PC-3 (cell line): ENCODE measurements at regions not wholly inside any gene's neighbourhood (a gene's known extent, or its start where the extent isn't known, plus 50 kb on each side); places are given as distances from the start of the nearest gene placed in this dataset.

Source experiments
- ATAC-seq: fragments of 200-7000 bp; cut with Tn5 transposase; 2 replicates; pipeline ENCODE4 v1.9.1; 2020; ENCODE audit warnings: mild to moderate bottlenecking, moderate library complexity
- BruUV-seq: library from RNA; stranded (reverse); fragments of 400-500 nt; replicated peaks from 2 replicates; lab custom pipeline; 2021; lab: Mats Ljungman, UMichigan
- CTCF ChIA-PET: fragments of 300-600 bp; sonication (Branson Sonifier 250); formaldehyde crosslinking; loops from one replicate; lab custom pipeline; 2022; ENCODE audit warnings: antibody characterized with exemption; lab: Charles Lee
- POLR2A ChIA-PET: fragments of 300-600 bp; sonication (Branson Sonifier 250); formaldehyde crosslinking; loops from one replicate; lab custom pipeline; 2022; ENCODE audit warnings: antibody characterized with exemption; ENCODE audit not compliant: unreplicated experiment; lab: Charles Lee
- DNase-seq: peaks from one replicate; pipeline ENCODE4 v3.0.0-alpha.2; 2015
- H2AFZ ChIP-seq: fragments of 300-600 bp; sonication (generic); 2 replicates; pipeline ENCODE4 v1.6.0; 2016; ENCODE audit warnings: antibody characterized with exemption, low read length
- H3F3A ChIP-seq: fragments of 300-600 bp; sonication (generic); one replicate; pipeline ENCODE4 v1.6.0; 2017; ENCODE audit warnings: antibody characterized with exemption, low read length, control low read depth, mild to moderate bottlenecking; ENCODE audit not compliant: unreplicated experiment
- H3K27ac ChIP-seq: fragments of 300-600 bp; sonication (generic); 2 replicates; pipeline ENCODE4 v1.5.1; 2016; ENCODE audit warnings: mild to moderate bottlenecking, low read length
- H3K27me3 ChIP-seq: fragments of 300-600 bp; sonication (generic); 2 replicates; pipeline ENCODE4 v1.6.1; 2016; ENCODE audit warnings: low read length, mixed read lengths
- H3K36me3 ChIP-seq: fragments of 300-600 bp; sonication (generic); 2 replicates; pipeline ENCODE4 v1.6.1; 2016; ENCODE audit warnings: low read depth, mixed run types, low read length, mixed read lengths
- H3K4me1 ChIP-seq: fragments of 300-600 bp; sonication (generic); 2 replicates; pipeline ENCODE4 v1.5.1; 2016; ENCODE audit warnings: low read length; ENCODE audit not compliant: insufficient read depth
- H3K4me2 ChIP-seq: fragments of 300-600 bp; sonication (generic); 2 replicates; pipeline ENCODE4 v1.6.0; 2016; ENCODE audit warnings: low read length
- H3K4me3 ChIP-seq: fragments of 300-600 bp; sonication (generic); 2 replicates; pipeline ENCODE4 v1.5.1; 2016; ENCODE audit warnings: mild to moderate bottlenecking, low read length, mixed read lengths
- H3K79me2 ChIP-seq: fragments of 300-600 bp; sonication (generic); 2 replicates; pipeline ENCODE4 v1.6.1; 2017; ENCODE audit warnings: low read length, mixed read lengths
- H3K9ac ChIP-seq: fragments of 300-600 bp; sonication (generic); 2 replicates; pipeline ENCODE4 v1.6.0; 2016; ENCODE audit warnings: mild to moderate bottlenecking, low read length
- H3K9me2 ChIP-seq: fragments of 300-600 bp; sonication (generic); replicated peaks from 2 replicates; pipeline ENCODE4 v1.6.1; 2016; ENCODE audit warnings: mixed run types, low read length, mixed read lengths
- H3K9me3 ChIP-seq: fragments of 300-600 bp; sonication (generic); 2 replicates; pipeline ENCODE4 v1.6.1; 2016; ENCODE audit warnings: low read length, mixed read lengths
- H4K20me1 ChIP-seq: fragments of 300-600 bp; sonication (generic); 2 replicates; pipeline ENCODE4 v1.6.1; 2016; ENCODE audit warnings: low read length, mixed read lengths
- EZH2 ChIP-seq: fragments of 300-600 bp; sonication (generic); IDR thresholded peaks from one replicate; pipeline ENCODE4 v1.6.1; 2017; ENCODE audit warnings: antibody characterized with exemption, mild to moderate bottlenecking, low read length; ENCODE audit not compliant: unreplicated experiment
- EZH2phosphoT487 ChIP-seq: fragments of 300-600 bp; sonication (generic); IDR thresholded peaks from 2 replicates; pipeline ENCODE4 v1.6.1; 2018; ENCODE audit warnings: mild to moderate bottlenecking, antibody characterized with exemption, low read length, borderline replicate concordance
- intact Hi-C: fragments of 100-400 bp; cut with micrococcal nuclease; formaldehyde crosslinking; loops from 2 replicates; pipeline ENCODE4 v1.9.0; 2023
- TF ChIP-seq, protein P1 (sequence below): fragments of 300-600 bp; sonication (generic); conservative IDR thresholded peaks from 2 replicates; pipeline ENCODE4 v1.5.1; 2017; ENCODE audit warnings: antibody characterized with exemption, low read depth, mild to moderate bottlenecking, low read length

DNA sequence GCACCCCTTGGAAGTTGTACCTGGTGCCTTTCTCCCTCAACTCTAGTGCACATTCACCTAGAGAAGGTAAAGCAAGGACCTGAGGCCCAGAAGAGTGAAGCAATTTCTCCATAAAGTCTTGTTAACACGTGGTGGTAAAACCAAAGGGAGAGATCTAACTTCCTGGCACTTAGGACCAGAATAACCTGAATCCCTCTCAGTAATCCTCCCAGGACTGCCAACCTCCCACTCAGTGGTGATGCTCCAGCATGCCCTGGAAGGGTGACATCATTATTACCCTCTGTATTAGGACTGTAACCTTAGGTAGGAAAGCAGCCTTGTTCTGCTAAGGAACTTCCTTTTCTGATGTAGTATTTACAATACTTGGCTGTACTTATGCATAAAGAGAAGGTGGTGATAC is 330.6 kb upstream of the MARCKS start:
- Histone ChIP-seq H3K27me3 (no peaks in the 10 kb centered on the region), H3K9me2 (no peaks in the 10 kb centered on the region), H3K4me3 (no peak overlapping the region), H2AFZ (no peak overlapping the region), H4K20me1 (no peaks in the 10 kb centered on the region), H3K9me3 (no peaks in the 10 kb centered on the region), H3K27ac (no peak overlapping the region), H3K9ac (no peak overlapping the region), H3F3A (no peaks in the 10 kb centered on the region), H3K4me1 (peaks cover 7% of the 10 kb centered on the region; the same call in 1 of the 2 replicates), H3K79me2 (no peaks in the 10 kb centered on the region), H3K36me3 (no peaks in the 10 kb centered on the region), H3K4me2 (no peak overlapping the region)
- intact Hi-C loops = no loop called here
- peak; percentile 13 for DNase-seq
- POLR2A ChIA-PET = no interaction called here
- no peak for ATAC-seq
- CTCF ChIA-PET = no interaction called here
- no TSS peak for BruUV-seq
- TF ChIP-seq, protein P1, sequence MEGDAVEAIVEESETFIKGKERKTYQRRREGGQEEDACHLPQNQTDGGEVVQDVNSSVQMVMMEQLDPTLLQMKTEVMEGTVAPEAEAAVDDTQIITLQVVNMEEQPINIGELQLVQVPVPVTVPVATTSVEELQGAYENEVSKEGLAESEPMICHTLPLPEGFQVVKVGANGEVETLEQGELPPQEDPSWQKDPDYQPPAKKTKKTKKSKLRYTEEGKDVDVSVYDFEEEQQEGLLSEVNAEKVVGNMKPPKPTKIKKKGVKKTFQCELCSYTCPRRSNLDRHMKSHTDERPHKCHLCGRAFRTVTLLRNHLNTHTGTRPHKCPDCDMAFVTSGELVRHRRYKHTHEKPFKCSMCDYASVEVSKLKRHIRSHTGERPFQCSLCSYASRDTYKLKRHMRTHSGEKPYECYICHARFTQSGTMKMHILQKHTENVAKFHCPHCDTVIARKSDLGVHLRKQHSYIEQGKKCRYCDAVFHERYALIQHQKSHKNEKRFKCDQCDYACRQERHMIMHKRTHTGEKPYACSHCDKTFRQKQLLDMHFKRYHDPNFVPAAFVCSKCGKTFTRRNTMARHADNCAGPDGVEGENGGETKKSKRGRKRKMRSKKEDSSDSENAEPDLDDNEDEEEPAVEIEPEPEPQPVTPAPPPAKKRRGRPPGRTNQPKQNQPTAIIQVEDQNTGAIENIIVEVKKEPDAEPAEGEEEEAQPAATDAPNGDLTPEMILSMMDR = no peak
- TF ChIP-seq EZH2phosphoT487 (no peak), EZH2 (no peak)

DNA sequence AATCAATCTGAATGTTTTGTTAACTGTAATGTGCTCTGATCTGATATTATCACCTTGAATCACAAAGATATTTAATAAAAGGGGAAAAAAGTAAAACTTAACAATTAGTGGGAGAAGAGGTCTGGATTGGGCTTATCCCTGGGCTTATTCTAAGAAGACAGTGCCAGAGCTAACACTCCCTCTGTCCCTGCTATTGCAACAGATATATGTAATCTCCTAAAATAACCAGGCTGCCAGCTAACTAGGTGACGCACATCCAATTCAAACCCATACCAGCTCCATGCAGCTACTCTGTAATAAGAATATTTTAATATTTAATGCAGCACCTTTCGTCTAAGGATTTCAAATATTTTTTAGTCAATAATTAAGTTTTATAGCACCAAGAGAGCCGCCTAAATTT is 330.1 kb upstream of the MARCKS start:
- no peak for ATAC-seq
- no peaks in the 10 kb centered on the region for H3F3A ChIP-seq
- no peaks in the 10 kb centered on the region for H3K79me2 ChIP-seq
- CTCF ChIA-PET = no interaction called here
- no peak overlapping the region for H3K4me3 ChIP-seq
- H3K9ac ChIP-seq = no peak overlapping the region
- H3K9me2 ChIP-seq = no peaks in the 10 kb centered on the region
- no peak overlapping the region for H3K27ac ChIP-seq
- no peaks in the 10 kb centered on the region for H3K27me3 ChIP-seq
- no peak for DNase-seq
- H3K9me3 ChIP-seq = no peaks in the 10 kb centered on the region
- no peak overlapping the region for H3K4me2 ChIP-seq
- peaks cover 7% of the 10 kb centered on the region; the same call in 1 of the 2 replicates for H3K4me1 ChIP-seq
- POLR2A ChIA-PET = no interaction called here
- no peak overlapping the region for H2AFZ ChIP-seq
- no peaks in the 10 kb centered on the region for H4K20me1 ChIP-seq
- BruUV-seq = no TSS peak
- TF ChIP-seq EZH2phosphoT487 (no peak), EZH2 (no peak)
- TF ChIP-seq, protein P1 = no peak
- no peaks in the 10 kb centered on the region for H3K36me3 ChIP-seq
- intact Hi-C loops = no loop called here

DNA sequence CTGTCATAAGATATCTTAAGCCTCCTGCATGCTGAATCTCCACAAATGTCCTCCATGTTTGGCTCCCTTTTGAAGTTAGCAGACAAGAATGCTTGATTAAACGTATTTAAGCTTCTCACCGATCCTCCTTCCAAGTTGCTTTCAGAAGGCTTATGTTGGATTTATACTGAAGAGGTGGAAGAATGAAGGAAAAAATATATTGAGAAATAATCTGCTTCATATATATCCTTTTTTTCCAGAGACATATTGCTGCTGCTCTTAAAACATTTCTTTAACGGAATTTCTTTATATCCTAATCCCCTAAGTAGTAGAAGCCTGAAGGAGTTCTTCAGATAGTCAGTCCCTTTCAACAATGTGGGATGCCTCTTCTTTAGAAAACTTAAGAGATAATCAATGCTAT is 329.0 kb upstream of the MARCKS start:
- no peak for DNase-seq
- no peaks in the 10 kb centered on the region for H3F3A ChIP-seq
- ChIA-PET CTCF (no interaction called here), POLR2A (no interaction called here)
- H3K36me3 ChIP-seq = no peaks in the 10 kb centered on the region
- H3K79me2 ChIP-seq = no peaks in the 10 kb centered on the region
- intact Hi-C loops = no loop called here
- BruUV-seq = no TSS peak
- H3K4me1 ChIP-seq = peaks cover 7% of the 10 kb centered on the region; the same call in 1 of the 2 replicates
- no peak for ATAC-seq
- H3K9me3 ChIP-seq = no peaks in the 10 kb centered on the region
- no peaks in the 10 kb centered on the region for H4K20me1 ChIP-seq
- H3K4me3 ChIP-seq = no peak overlapping the region
- H3K27me3 ChIP-seq = no peaks in the 10 kb centered on the region
- no peak for TF ChIP-seq EZH2
- TF ChIP-seq, protein P1 = no peak
- no peak for TF ChIP-seq EZH2phosphoT487
- no peak overlapping the region for H3K27ac ChIP-seq
- H2AFZ ChIP-seq = no peak overlapping the region
- no peak overlapping the region for H3K4me2 ChIP-seq
- H3K9ac ChIP-seq = no peak overlapping the region
- no peaks in the 10 kb centered on the region for H3K9me2 ChIP-seq
